Loucy (cell line): ENCODE measurements at regions not wholly inside any gene's neighbourhood (a gene's known extent, or its start where the extent isn't known, plus 50 kb on each side); places are given as distances from the start of the nearest gene placed in this dataset.

ENCODE experiments used
- H2AFZ ChIP-seq: fragments of 200-600 bp; sonication (generic); 2 replicates; pipeline ENCODE4 v1.6.0; 2016; ENCODE audit warnings: antibody characterized with exemption, mild to moderate bottlenecking, low read length, moderate library complexity
- H3F3A ChIP-seq: fragments of 200-600 bp; 2 replicates; pipeline ENCODE4 v1.6.0; 2016; ENCODE audit warnings: antibody characterized with exemption, low read depth, mild to moderate bottlenecking
- H3K27me3 ChIP-seq: fragments of 200-600 bp; sonication (generic); 2 replicates; pipeline ENCODE4 v1.6.1; 2014; ENCODE audit warnings: low read length, mild to moderate bottlenecking; ENCODE audit not compliant: insufficient read depth, poor library complexity, severe bottlenecking
- H3K36me3 ChIP-seq: fragments of 200-600 bp; sonication (generic); 2 replicates; pipeline ENCODE4 v1.6.1; 2016; ENCODE audit warnings: low read length; ENCODE audit not compliant: insufficient read depth
- H3K4me1 ChIP-seq: fragments of 200-600 bp; sonication (generic); 2 replicates; pipeline ENCODE4 v1.5.1; 2014; ENCODE audit warnings: low read length, mild to moderate bottlenecking; ENCODE audit not compliant: insufficient read depth, poor library complexity, severe bottlenecking
- H3K4me2 ChIP-seq: fragments of 200-600 bp; sonication (generic); 2 replicates; pipeline ENCODE4 v1.6.0; 2014; ENCODE audit warnings: antibody characterized with exemption, low read length, low read depth, mild to moderate bottlenecking; ENCODE audit not compliant: poor library complexity, severe bottlenecking
- H3K4me3 ChIP-seq: fragments of 200-600 bp; sonication (generic); 2 replicates; pipeline ENCODE4 v1.5.1; 2014; ENCODE audit warnings: low read length, mild to moderate bottlenecking, mixed read lengths; ENCODE audit not compliant: poor library complexity, severe bottlenecking
- H3K79me2 ChIP-seq: fragments of 200-600 bp; sonication (generic); 2 replicates; pipeline ENCODE4 v1.6.1; 2014; ENCODE audit warnings: low read length; ENCODE audit not compliant: insufficient read depth
- H3K9ac ChIP-seq: fragments of 200-600 bp; sonication (generic); 2 replicates; pipeline ENCODE4 v1.6.0; 2014; ENCODE audit warnings: mild to moderate bottlenecking, low read depth, low read length, moderate library complexity; ENCODE audit not compliant: poor library complexity, severe bottlenecking
- H3K9me2 ChIP-seq: fragments of 200-600 bp; sonication (generic); replicated peaks from 2 replicates; pipeline ENCODE4 v1.6.1; 2016; ENCODE audit warnings: low read depth, low read length, mixed read lengths
- H3K9me3 ChIP-seq: fragments of 200-600 bp; sonication (generic); 2 replicates; pipeline ENCODE4 v1.6.1; 2014; ENCODE audit warnings: mild to moderate bottlenecking, antibody characterized with exemption, low read length, low read depth; ENCODE audit not compliant: insufficient read depth
- H4K20me1 ChIP-seq: fragments of 200-600 bp; sonication (generic); 2 replicates; pipeline ENCODE4 v1.6.0; 2014; ENCODE audit warnings: antibody characterized with exemption, low read length, mild to moderate bottlenecking; ENCODE audit not compliant: insufficient read depth, poor library complexity, severe bottlenecking
- EZH2phosphoT487 ChIP-seq: fragments of 200-600 bp; IDR thresholded peaks from 2 replicates; pipeline ENCODE4 v1.6.1; 2018; ENCODE audit warnings: antibody characterized with exemption, mild to moderate bottlenecking, moderate library complexity, borderline replicate concordance
- TF ChIP-seq, protein P1 (sequence below): fragments of 200-600 bp; sonication (generic); conservative IDR thresholded peaks from 2 replicates; pipeline ENCODE4 v1.5.1; 2014; ENCODE audit warnings: mild to moderate bottlenecking, antibody characterized with exemption, low read length

GRCh38 chr2:61722318-61722717 lies 131.5 kb downstream of the FAM161A start:
- no peaks in the 10 kb centered on the region for H3K4me1 ChIP-seq
- H3F3A ChIP-seq: no peaks in the 10 kb centered on the region
- H3K9me3 ChIP-seq: no peaks in the 10 kb centered on the region
- H4K20me1 ChIP-seq: no peaks in the 10 kb centered on the region
- H3K9ac ChIP-seq: no peak overlapping the region
- no peak overlapping the region for H3K4me3 ChIP-seq
- TF ChIP-seq EZH2phosphoT487: no peak
- TF ChIP-seq, protein P1, sequence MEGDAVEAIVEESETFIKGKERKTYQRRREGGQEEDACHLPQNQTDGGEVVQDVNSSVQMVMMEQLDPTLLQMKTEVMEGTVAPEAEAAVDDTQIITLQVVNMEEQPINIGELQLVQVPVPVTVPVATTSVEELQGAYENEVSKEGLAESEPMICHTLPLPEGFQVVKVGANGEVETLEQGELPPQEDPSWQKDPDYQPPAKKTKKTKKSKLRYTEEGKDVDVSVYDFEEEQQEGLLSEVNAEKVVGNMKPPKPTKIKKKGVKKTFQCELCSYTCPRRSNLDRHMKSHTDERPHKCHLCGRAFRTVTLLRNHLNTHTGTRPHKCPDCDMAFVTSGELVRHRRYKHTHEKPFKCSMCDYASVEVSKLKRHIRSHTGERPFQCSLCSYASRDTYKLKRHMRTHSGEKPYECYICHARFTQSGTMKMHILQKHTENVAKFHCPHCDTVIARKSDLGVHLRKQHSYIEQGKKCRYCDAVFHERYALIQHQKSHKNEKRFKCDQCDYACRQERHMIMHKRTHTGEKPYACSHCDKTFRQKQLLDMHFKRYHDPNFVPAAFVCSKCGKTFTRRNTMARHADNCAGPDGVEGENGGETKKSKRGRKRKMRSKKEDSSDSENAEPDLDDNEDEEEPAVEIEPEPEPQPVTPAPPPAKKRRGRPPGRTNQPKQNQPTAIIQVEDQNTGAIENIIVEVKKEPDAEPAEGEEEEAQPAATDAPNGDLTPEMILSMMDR: no peak
- H2AFZ ChIP-seq: no peak overlapping the region
- no peaks in the 10 kb centered on the region for H3K9me2 ChIP-seq
- H3K79me2 ChIP-seq: no peaks in the 10 kb centered on the region
- H3K27me3 ChIP-seq: no peaks in the 10 kb centered on the region
- no peak overlapping the region for H3K4me2 ChIP-seq
- no peaks in the 10 kb centered on the region for H3K36me3 ChIP-seq

DNA sequence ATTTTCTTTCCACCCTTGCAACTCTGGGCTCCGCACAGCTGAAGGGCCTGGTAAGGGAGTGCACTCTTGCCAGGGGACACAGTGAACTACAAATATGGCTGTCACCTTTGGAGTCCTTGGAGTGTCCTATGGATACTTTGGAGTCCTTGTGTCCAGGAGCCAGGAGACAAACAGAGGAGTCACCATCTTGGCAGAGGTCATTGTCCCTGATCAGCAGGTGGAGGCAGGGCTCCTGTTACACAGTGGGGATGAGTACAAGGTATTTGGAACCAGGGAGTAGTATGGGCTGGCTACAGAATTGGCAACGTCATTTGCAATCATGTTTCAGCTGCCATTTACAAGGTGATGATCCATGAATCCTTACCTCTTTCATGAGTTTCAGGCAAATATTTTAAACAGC lies 132.5 kb downstream of the FAM161A start:
- Histone ChIP-seq H3K9me2 (no peaks in the 10 kb centered on the region), H3K79me2 (no peaks in the 10 kb centered on the region), H3K9ac (no peak overlapping the region), H4K20me1 (no peaks in the 10 kb centered on the region), H2AFZ (no peak overlapping the region), H3F3A (no peaks in the 10 kb centered on the region), H3K4me3 (no peak overlapping the region), H3K36me3 (no peaks in the 10 kb centered on the region), H3K4me1 (no peaks in the 10 kb centered on the region), H3K27me3 (no peaks in the 10 kb centered on the region), H3K9me3 (no peaks in the 10 kb centered on the region), H3K4me2 (no peak overlapping the region)
- TF ChIP-seq EZH2phosphoT487: no peak
- TF ChIP-seq, protein P1: no peak

- H3K9me2 ChIP-seq: no peaks in the 10 kb centered on the region
- no peak overlapping the region for H2AFZ ChIP-seq
- no peaks in the 10 kb centered on the region for H4K20me1 ChIP-seq
- H3F3A ChIP-seq: no peaks in the 10 kb centered on the region
- H3K9me3 ChIP-seq: no peaks in the 10 kb centered on the region
- H3K4me1 ChIP-seq: no peaks in the 10 kb centered on the region
- H3K79me2 ChIP-seq: no peaks in the 10 kb centered on the region
- H3K27me3 ChIP-seq: no peaks in the 10 kb centered on the region
- no peak for TF ChIP-seq EZH2phosphoT487
- TF ChIP-seq, protein P1: no peak
- no peaks in the 10 kb centered on the region for H3K36me3 ChIP-seq
- H3K9ac ChIP-seq: no peak overlapping the region
- no peak overlapping the region for H3K4me2 ChIP-seq
- no peak overlapping the region for H3K4me3 ChIP-seq
These were observed 132.9 kb downstream of the FAM161A start for GRCh38 chr2:61720911-61721310.
